Fibroblast of skin of right quadriceps (primary cell): ENCODE measurements at regions not wholly inside any gene's neighbourhood (a gene's known extent, or its start where the extent isn't known, plus 50 kb on each side); places are given as distances from the start of the nearest gene placed in this dataset.

Source experiments
- DNase-seq: peaks from one replicate; pipeline ENCODE4 v3.0.0-alpha.2; 2013

GRCh38 chr22:48744967-48745841, 1082.5 kb downstream of the BRD1 start:
- no peak for DNase-seq

- no peak for DNase-seq
These were observed 1083.4 kb downstream of the BRD1 start for GRCh38 chr22:48744283-48744641.

GRCh38 chr22:48743601-48744282, 1083.9 kb downstream of the BRD1 start:
- no peak for DNase-seq

- no peak for DNase-seq
These were observed 1084.9 kb downstream of the BRD1 start for GRCh38 chr22:48742556-48743343.

- no peak for DNase-seq
These were observed 1085.5 kb downstream of the BRD1 start for GRCh38 chr22:48742191-48742555.

GRCh38 chr22:48741540-48741939, 1086.1 kb downstream of the BRD1 start:
- no peak for DNase-seq

GRCh38 chr22:48740731-48741405, 1086.8 kb downstream of the BRD1 start:
- no peak for DNase-seq

- no peak for DNase-seq
These were observed 1087.5 kb downstream of the BRD1 start for GRCh38 chr22:48740086-48740730.

GRCh38 chr22:48739348-48740085, 1088.2 kb downstream of the BRD1 start:
- DNase-seq, result no peak

- no peak for DNase-seq
These were observed 1089.3 kb downstream of the BRD1 start for GRCh38 chr22:48738204-48738980.

GRCh38 chr22:48737461-48738203, 1090.0 kb downstream of the BRD1 start:
- DNase-seq, result no peak

- no peak for DNase-seq
These were observed 1090.8 kb downstream of the BRD1 start for GRCh38 chr22:48736593-48737460.

GRCh38 chr22:48734961-48735360, 1092.7 kb downstream of the BRD1 start:
- DNase-seq, result no peak

- no peak for DNase-seq
These were observed 1093.3 kb downstream of the BRD1 start for GRCh38 chr22:48734359-48734758.

- DNase-seq, result no peak
These were observed 1098.0 kb downstream of the BRD1 start for GRCh38 chr22:48729499-48730171.

GRCh38 chr22:48727454-48728058, 1100.1 kb downstream of the BRD1 start:
- no peak for DNase-seq

GRCh38 chr22:48724899-48725298, 1102.8 kb downstream of the BRD1 start:
- DNase-seq, result no peak

- no peak for DNase-seq
These were observed 1105.0 kb downstream of the BRD1 start for GRCh38 chr22:48722661-48723060.
